Keratinocyte (primary cell): ENCODE measurements at regions not wholly inside any gene's neighbourhood (a gene's known extent, or its start where the extent isn't known, plus 50 kb on each side); places are given as distances from the start of the nearest gene placed in this dataset.

ENCODE experiments used
- DNase-seq: peaks from one replicate; pipeline ENCODE4 v3.0.0-alpha.2; 2011; ENCODE audit warnings: low read depth, missing footprints, low spot score
- FAIRE-seq: peaks from 2 replicates; lab custom pipeline; 2011; peaks lifted over from hg19 to GRCh38; lab: Jason Lieb, UNC
- H2AFZ ChIP-seq: 2 replicates; pipeline ENCODE4 v1.6.0; 2012; ENCODE audit warnings: low read length, control low read depth, inconsistent platforms; ENCODE audit not compliant: control insufficient read depth
- H3K27ac ChIP-seq: 2 replicates; pipeline ENCODE4 v1.5.1; 2011; ENCODE audit warnings: low read length; ENCODE audit not compliant: control insufficient read depth, insufficient read depth
- H3K27me3 ChIP-seq: 3 replicates; pipeline ENCODE4 v1.6.0; 2011; ENCODE audit warnings: low read length; ENCODE audit not compliant: control insufficient read depth, insufficient read depth; ENCODE audit errors: extremely low read depth
- H3K36me3 ChIP-seq, 2 experiments: 2 replicates in 1 of 2; 3 replicates in 1 of 2; pipeline ENCODE4 v1.5.1; 2011; ENCODE audit warnings: low read length in 2 of 2, mild to moderate bottlenecking in 1 of 2; ENCODE audit not compliant: control insufficient read depth in 2 of 2, insufficient read depth in 2 of 2; ENCODE audit errors: extremely low read depth in 1 of 2
- H3K4me1 ChIP-seq: 3 replicates; pipeline ENCODE4 v1.5.1; 2011; ENCODE audit warnings: low read length; ENCODE audit not compliant: control insufficient read depth, insufficient read depth; ENCODE audit errors: extremely low read depth
- H3K4me2 ChIP-seq: 3 replicates; pipeline ENCODE4 v1.6.0; 2011; ENCODE audit warnings: low read depth, low read length; ENCODE audit not compliant: control insufficient read depth, insufficient read depth; ENCODE audit errors: extremely low read depth
- H3K4me3 ChIP-seq, 3 experiments: fragments of 200-600 bp in 1 of 3; sonication (generic) in 1 of 3; 2 replicates in 2 of 3; 3 replicates in 1 of 3; pipeline ENCODE4 v1.5.1; 2011 to 2016; ENCODE audit warnings: low read length in 3 of 3, mild to moderate bottlenecking in 3 of 3, control low read depth in 2 of 3, inconsistent platforms in 1 of 3, low read depth in 1 of 3, mixed read lengths in 1 of 3, mixed run types in 1 of 3, moderate library complexity in 1 of 3; ENCODE audit not compliant: control insufficient read depth in 2 of 3, insufficient read depth in 2 of 3; ENCODE audit errors: extremely low read depth in 1 of 3
- H3K79me2 ChIP-seq: 2 replicates; pipeline ENCODE4 v1.6.0; 2012; ENCODE audit warnings: low read length; ENCODE audit not compliant: control insufficient read depth, insufficient read depth
- H3K9ac ChIP-seq: 3 replicates; pipeline ENCODE4 v1.6.0; 2011; ENCODE audit warnings: low read length; ENCODE audit not compliant: control insufficient read depth, insufficient read depth; ENCODE audit errors: extremely low read depth
- H3K9me1 ChIP-seq: 3 replicates; pipeline ENCODE4 v1.6.0; 2011; ENCODE audit warnings: low read length; ENCODE audit not compliant: control insufficient read depth, insufficient read depth; ENCODE audit errors: extremely low read depth
- H3K9me3 ChIP-seq: 2 replicates; pipeline ENCODE4 v1.5.1; 2012; ENCODE audit warnings: low read depth, low read length; ENCODE audit not compliant: control insufficient read depth
- H4K20me1 ChIP-seq: 3 replicates; pipeline ENCODE4 v1.6.0; 2011; ENCODE audit warnings: low read length; ENCODE audit not compliant: control insufficient read depth, insufficient read depth; ENCODE audit errors: extremely low read depth
- EZH2 ChIP-seq: IDR thresholded peaks from one replicate; pipeline ENCODE4 v1.6.1; 2012; ENCODE audit warnings: inconsistent platforms, mild to moderate bottlenecking, low read length, moderate library complexity
- dilution Hi-C: fragments of 300-500 bp; cut with MboI; formaldehyde crosslinking; loops from one replicate; pipeline ENCODE4 v1.7.0; 2020; ENCODE audit warnings: low sequenced_read_pairs; ENCODE audit not compliant: extremely low pct_ligation_motif_present
- TF ChIP-seq, protein P1 (sequence below), 3 experiments: IDR thresholded peaks in 1 of 3; conservative IDR thresholded peaks in 1 of 3; optimal IDR thresholded peaks in 1 of 3; 2 replicates in 2 of 3; 3 replicates in 1 of 3; pipeline versions ENCODE3 to v1.5.1; 2011; ENCODE audit warnings: low read length in 3 of 3, mild to moderate bottlenecking in 3 of 3, moderate library complexity in 2 of 3, control low read depth in 1 of 3, inconsistent platforms in 1 of 3; ENCODE audit not compliant: insufficient read depth in 2 of 3; ENCODE audit errors: extremely low read depth in 1 of 3

DNA sequence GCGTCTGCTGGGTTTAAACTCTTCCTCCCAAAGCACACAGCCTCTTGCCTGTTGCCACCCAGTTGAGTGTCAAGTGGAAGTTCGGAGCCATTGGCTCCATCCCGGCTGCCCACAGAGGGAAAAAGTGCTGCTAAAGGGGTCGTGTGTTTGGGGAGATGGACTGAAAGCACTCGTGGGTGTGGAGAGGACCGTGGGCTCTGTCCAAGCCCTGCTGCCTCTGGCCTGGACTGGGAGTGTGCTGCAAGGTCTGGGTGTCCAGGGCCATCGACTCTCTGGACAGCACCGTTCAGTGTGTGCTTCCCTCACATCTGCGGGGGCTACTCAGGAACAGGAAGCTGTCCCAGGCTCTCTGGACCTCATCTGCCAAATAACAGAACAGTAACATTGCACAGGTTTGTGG, 269.3 kb downstream of the DLL1 start:
- FAIRE-seq (no peak), DNase-seq (no peak)
- TF ChIP-seq EZH2, result no peak
- TF ChIP-seq, protein P1, sequence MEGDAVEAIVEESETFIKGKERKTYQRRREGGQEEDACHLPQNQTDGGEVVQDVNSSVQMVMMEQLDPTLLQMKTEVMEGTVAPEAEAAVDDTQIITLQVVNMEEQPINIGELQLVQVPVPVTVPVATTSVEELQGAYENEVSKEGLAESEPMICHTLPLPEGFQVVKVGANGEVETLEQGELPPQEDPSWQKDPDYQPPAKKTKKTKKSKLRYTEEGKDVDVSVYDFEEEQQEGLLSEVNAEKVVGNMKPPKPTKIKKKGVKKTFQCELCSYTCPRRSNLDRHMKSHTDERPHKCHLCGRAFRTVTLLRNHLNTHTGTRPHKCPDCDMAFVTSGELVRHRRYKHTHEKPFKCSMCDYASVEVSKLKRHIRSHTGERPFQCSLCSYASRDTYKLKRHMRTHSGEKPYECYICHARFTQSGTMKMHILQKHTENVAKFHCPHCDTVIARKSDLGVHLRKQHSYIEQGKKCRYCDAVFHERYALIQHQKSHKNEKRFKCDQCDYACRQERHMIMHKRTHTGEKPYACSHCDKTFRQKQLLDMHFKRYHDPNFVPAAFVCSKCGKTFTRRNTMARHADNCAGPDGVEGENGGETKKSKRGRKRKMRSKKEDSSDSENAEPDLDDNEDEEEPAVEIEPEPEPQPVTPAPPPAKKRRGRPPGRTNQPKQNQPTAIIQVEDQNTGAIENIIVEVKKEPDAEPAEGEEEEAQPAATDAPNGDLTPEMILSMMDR (optimal IDR thresholded peaks at IDR 0.05 in 1 of 3, IDR thresholded peaks at IDR 0.05 in 1 of 3, conservative IDR thresholded peaks at IDR 0.05 in 1 of 3; ENCODE audit: extremely low read depth in 1 of 3, insufficient read depth in 2 of 3, low read length in 3 of 3), result no peak
- Histone ChIP-seq H4K20me1 (no peaks in the 10 kb centered on the region), H3K27me3 (no peaks in the 10 kb centered on the region), H3K9ac (no peak overlapping the region), H3K36me3 (no peaks in the 10 kb centered on the region), H3K9me1 (no peaks in the 10 kb centered on the region), H3K27ac (no peak overlapping the region), H3K9me3 (no peaks in the 10 kb centered on the region), H3K4me1 (peaks cover 11% of the 10 kb centered on the region), H3K79me2 (no peaks in the 10 kb centered on the region), H3K4me2 (no peak overlapping the region), H3K4me3 (no peak overlapping the region), H2AFZ (no peak overlapping the region)
- dilution Hi-C loops, result no loop called here

DNA sequence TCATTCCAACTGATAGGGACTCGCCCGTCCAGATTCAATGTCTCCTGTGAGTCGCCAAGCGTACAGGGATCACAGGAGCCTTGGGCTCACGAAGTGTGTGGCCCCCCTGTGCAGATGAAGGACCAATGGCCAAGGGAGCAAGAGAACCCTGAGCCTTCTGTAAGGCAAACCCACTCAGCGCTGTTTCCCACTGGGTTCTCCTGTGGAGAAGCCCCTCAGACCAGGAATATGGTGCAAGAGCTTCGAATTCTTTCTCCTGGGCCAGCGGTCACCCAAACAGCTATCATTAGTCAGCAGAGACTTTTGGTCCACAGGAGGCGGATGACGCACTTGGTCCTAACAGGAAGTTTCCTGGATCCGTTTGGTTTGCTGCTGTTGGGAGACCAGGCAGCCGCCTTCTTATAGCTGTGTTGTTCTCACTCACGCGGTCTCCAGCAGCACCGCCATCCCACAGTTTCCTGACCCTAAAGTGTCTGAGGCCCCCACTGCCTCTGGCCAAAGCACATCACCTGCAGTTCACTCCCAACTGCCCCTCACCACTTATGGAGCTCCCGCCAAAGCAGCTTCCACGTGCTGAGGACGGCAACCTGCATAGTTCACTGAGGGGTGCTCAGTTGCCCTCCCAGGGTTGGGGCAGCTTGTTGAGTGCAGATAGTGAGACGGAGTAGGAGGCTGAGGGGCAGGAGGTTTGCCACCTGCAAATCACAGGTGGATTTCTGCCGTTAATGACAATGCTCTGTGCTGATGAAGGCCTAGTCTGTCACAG, 268.6 kb downstream of the ERMARD start:
- Histone ChIP-seq H3K4me2 (no peak overlapping the region), H3K9me3 (no peaks in the 10 kb centered on the region), H3K9me1 (no peaks in the 10 kb centered on the region), H2AFZ (no peak overlapping the region), H3K9ac (no peak overlapping the region), H3K27ac (no peak overlapping the region), H4K20me1 (no peaks in the 10 kb centered on the region), H3K27me3 (no peaks in the 10 kb centered on the region), H3K36me3 (no peaks in the 10 kb centered on the region), H3K79me2 (no peaks in the 10 kb centered on the region), H3K4me3 (no peak overlapping the region), H3K4me1 (no peaks in the 10 kb centered on the region)
- TF ChIP-seq, protein P1 (optimal IDR thresholded peaks at IDR 0.05 in 1 of 3, IDR thresholded peaks at IDR 0.05 in 1 of 3, conservative IDR thresholded peaks at IDR 0.05 in 1 of 3; ENCODE audit: extremely low read depth in 1 of 3, insufficient read depth in 2 of 3, low read length in 3 of 3), result no peak
- no peak for TF ChIP-seq EZH2
- DNase-seq, result no peak
- dilution Hi-C loops, result no loop called here
- FAIRE-seq, result no peak
